GM19467 (cell line): ENCODE measurements at regions not wholly inside any gene's neighbourhood (a gene's known extent, or its start where the extent isn't known, plus 50 kb on each side); places are given as distances from the start of the nearest gene placed in this dataset.
"Not testable (repeated sequence)": the region's sequence is repeated elsewhere in the genome, so short reads cannot be mapped to it uniquely, and the experiment has no call there.

Experiments used
- ATAC-seq: cut with Tn5 transposase; IDR thresholded peaks from one replicate; pipeline ENCODE4 v1.9.1; 2021; ENCODE audit warnings: mild to moderate bottlenecking, moderate library complexity; ENCODE audit not compliant: unreplicated experiment

- no peak for ATAC-seq
Observed at GRCh38 chr1:185477638-185478580, 160.9 kb upstream of the IVNS1ABP start.

GRCh38 chr1:185474440-185475149 lies 157.6 kb upstream of the IVNS1ABP start:
- no peak for ATAC-seq

- ATAC-seq: no peak
Observed at GRCh38 chr1:185473186-185473585, 156.1 kb upstream of the IVNS1ABP start.

GRCh38 chr1:185468626-185469025 lies 151.6 kb upstream of the IVNS1ABP start:
- no peak for ATAC-seq

GRCh38 chr1:185467122-185467521 lies 150.1 kb upstream of the IVNS1ABP start:
- ATAC-seq: no peak

- ATAC-seq: no peak
Observed at GRCh38 chr1:185464777-185465176, 147.7 kb upstream of the IVNS1ABP start.

GRCh38 chr1:185463433-185463832 lies 146.4 kb upstream of the IVNS1ABP start:
- no peak for ATAC-seq

- ATAC-seq: no peak
Observed at GRCh38 chr1:185463011-185463410, 146.0 kb upstream of the IVNS1ABP start.

- ATAC-seq: not testable (repeated sequence)
Observed at GRCh38 chr1:185460723-185461122, 143.7 kb upstream of the IVNS1ABP start.

GRCh38 chr1:185459141-185459540 lies 142.1 kb upstream of the IVNS1ABP start:
- ATAC-seq: no peak

GRCh38 chr1:185458670-185459069 lies 141.6 kb upstream of the IVNS1ABP start:
- ATAC-seq: no peak

GRCh38 chr1:185453496-185454192 lies 136.6 kb upstream of the IVNS1ABP start:
- no peak for ATAC-seq

- ATAC-seq: no peak
Observed at GRCh38 chr1:185450917-185451316, 133.9 kb upstream of the IVNS1ABP start.

- no peak for ATAC-seq
Observed at GRCh38 chr1:185450060-185450788, 133.2 kb upstream of the IVNS1ABP start.

GRCh38 chr1:185449378-185450059 lies 132.5 kb upstream of the IVNS1ABP start:
- ATAC-seq: no peak

- ATAC-seq: no peak
Observed at GRCh38 chr1:185448591-185449186, 131.6 kb upstream of the IVNS1ABP start.

GRCh38 chr1:185446131-185446530 lies 129.1 kb upstream of the IVNS1ABP start:
- no peak for ATAC-seq

GRCh38 chr1:185445594-185445993 lies 128.6 kb upstream of the IVNS1ABP start:
- ATAC-seq: no peak

- ATAC-seq: no peak
Observed at GRCh38 chr1:185444676-185445075, 127.6 kb upstream of the IVNS1ABP start.

GRCh38 chr1:185442050-185442449 lies 125.0 kb upstream of the IVNS1ABP start:
- no peak for ATAC-seq
